SK-N-MC (cell line): ENCODE measurements at regions not wholly inside any gene's neighbourhood (a gene's known extent, or its start where the extent isn't known, plus 50 kb on each side); places are given as distances from the start of the nearest gene placed in this dataset.

Experiments used
- EZH2 ChIP-seq: fragments of 200-600 bp; sonication (generic); IDR thresholded peaks from one replicate; pipeline ENCODE4 v1.6.1; 2017; ENCODE audit warnings: antibody characterized with exemption
- FOXP2 ChIP-seq: optimal IDR thresholded peaks from 2 replicates; pipeline ENCODE3; 2011; ENCODE audit warnings: mild to moderate bottlenecking, moderate library complexity; ENCODE audit not compliant: insufficient read depth; ENCODE audit errors: extremely low read length, control extremely low read depth
- POLR2AphosphoS5 ChIP-seq: IDR thresholded peaks from 2 replicates; pipeline ENCODE4 v1.6.1; 2012; ENCODE audit warnings: mild to moderate bottlenecking, low read depth, low read length, borderline replicate concordance

DNA sequence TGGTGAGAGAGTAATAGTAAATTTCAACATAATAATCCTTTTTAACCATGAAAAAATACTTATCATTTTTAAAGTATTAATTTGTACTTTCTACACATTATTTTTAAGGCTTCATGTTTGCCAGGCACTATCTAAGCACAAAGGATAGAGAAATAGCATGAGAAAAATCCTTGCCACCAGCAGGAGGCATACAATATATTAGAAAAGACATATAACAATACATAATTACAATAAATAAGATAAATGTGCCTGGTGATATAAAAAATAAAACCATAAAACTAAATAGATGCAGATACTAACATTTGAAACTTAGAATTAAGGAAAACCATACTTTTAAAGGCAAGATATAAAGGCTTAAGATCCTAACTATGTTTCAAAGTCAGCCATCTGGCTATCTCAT is 1256.4 kb downstream of the DIAPH3 start:
- TF ChIP-seq EZH2 (no peak), POLR2AphosphoS5 (no peak), FOXP2 (no peak)
